K562 (cell line): ENCODE measurements at regions not wholly inside any gene's neighbourhood (a gene's known extent, or its start where the extent isn't known, plus 50 kb on each side); places are given as distances from the start of the nearest gene placed in this dataset.
A peak's percentile ranks its signal among the peaks of the same experiment; 100 is the strongest.

ENCODE experiments used
- ATAC-seq: fragments of 200-7000 bp; cut with Tn5 transposase; 3 replicates; pipeline ENCODE4 v1.9.1; 2020; ENCODE audit warnings: moderate library complexity
- BruUV-seq: library from RNA; stranded (reverse); fragments of 400-500 nt; replicated peaks from 2 replicates; lab custom pipeline; 2021; lab: Mats Ljungman, UMichigan
- CTCF ChIA-PET: fragments of 300-600 bp; formaldehyde crosslinking; extraction: SDS; loops from one replicate; lab custom pipeline; 2021; ENCODE audit warnings: low intra/inter-chr PET ratio; lab: Yijun Ruan, JAX
- POLR2A ChIA-PET: fragments of 300-600, 350-650 bp; sonication (Branson Sonifier 250); formaldehyde crosslinking; extraction: SDS; loops from one replicate; lab custom pipeline; 2021; ENCODE audit warnings: antibody characterized with exemption, inconsistent platforms; lab: Yijun Ruan, JAX
- DNase-seq, 4 experiments: peaks; one replicate each; pipeline versions ENCODE4 v3.0.0 to v3.0.0-alpha.2; 2011 to 2018; ENCODE audit warnings: low spot score in 3 of 4, mixed read lengths in 3 of 4; ENCODE audit errors: extremely low read depth in 1 of 4
- FAIRE-seq: peaks from 2 replicates; lab custom pipeline; 2011; peaks lifted over from hg19 to GRCh38; lab: Jason Lieb, UNC
- H2AFZ ChIP-seq: 2 replicates; pipeline ENCODE4 v1.6.0; 2011; ENCODE audit warnings: low read depth, low read length, control low read depth, inconsistent platforms
- H3K27ac ChIP-seq: fragments of 200-600 bp; 3 replicates; pipeline ENCODE4 v1.8.0; 2011; ENCODE audit warnings: low read depth, mild to moderate bottlenecking, control low read depth, inconsistent platforms, low read length, moderate library complexity, mixed read lengths; ENCODE audit errors: extremely low read depth
- H3K27me3 ChIP-seq, 2 experiments: fragments of 300-600 bp in 1 of 2; 2 replicates in 1 of 2; 3 replicates in 1 of 2; pipeline versions ENCODE4 v1.6.0 to v1.8.0; 2011; ENCODE audit warnings: inconsistent platforms in 2 of 2, low read length in 2 of 2, mild to moderate bottlenecking in 1 of 2, mixed read lengths in 1 of 2, moderate library complexity in 1 of 2; ENCODE audit not compliant: control insufficient read depth in 2 of 2, insufficient read depth in 2 of 2
- H3K36me3 ChIP-seq: fragments of 300-600 bp; 3 replicates; pipeline ENCODE4 v1.8.0; 2011; ENCODE audit warnings: mild to moderate bottlenecking, low read length, inconsistent platforms; ENCODE audit not compliant: control insufficient read depth, insufficient read depth
- H3K4me1 ChIP-seq, 2 experiments: fragments of 200-600 bp in 1 of 2; replicated peaks in 1 of 2; 2 replicates in 1 of 2; 3 replicates in 1 of 2; pipeline versions ENCODE4 v1.5.1 to v1.8.0; 2011; ENCODE audit warnings: inconsistent platforms in 2 of 2, low read length in 2 of 2, mild to moderate bottlenecking in 1 of 2, mixed read lengths in 1 of 2, moderate library complexity in 1 of 2; ENCODE audit not compliant: control insufficient read depth in 2 of 2, insufficient read depth in 2 of 2
- H3K4me2 ChIP-seq: 2 replicates; pipeline ENCODE4 v1.6.1; 2011; ENCODE audit warnings: low read length, control low read depth, inconsistent platforms, mixed read lengths; ENCODE audit not compliant: insufficient read depth
- H3K4me3 ChIP-seq: fragments of 200-600 bp; sonication (generic), shearing (Covaris generic); 2 replicates; pipeline ENCODE4 v1.5.1; 2016; ENCODE audit warnings: control low read depth, inconsistent platforms
- H3K79me2 ChIP-seq: fragments of 200-600 bp; 3 replicates; pipeline ENCODE4 v1.8.0; 2011; ENCODE audit warnings: low read length, inconsistent platforms; ENCODE audit not compliant: control insufficient read depth, insufficient read depth
- H3K9ac ChIP-seq, 2 experiments: 2 replicates each; pipeline versions ENCODE4 v1.6.0 to v1.6.1; 2011; ENCODE audit warnings: low read depth in 2 of 2, low read length in 2 of 2, control low read depth in 1 of 2, inconsistent platforms in 1 of 2, mild to moderate bottlenecking in 1 of 2, mixed read lengths in 1 of 2; ENCODE audit not compliant: insufficient read depth in 1 of 2
- H3K9me1 ChIP-seq: one replicate; pipeline ENCODE4 v1.6.0; 2011; ENCODE audit warnings: inconsistent platforms, mild to moderate bottlenecking, low read length, moderate library complexity; ENCODE audit not compliant: control insufficient read depth, insufficient read depth
- H3K9me3 ChIP-seq: replicated peaks from 2 replicates; pipeline ENCODE4 v1.5.1; 2011; ENCODE audit warnings: low read depth, low read length, inconsistent platforms; ENCODE audit not compliant: control insufficient read depth, insufficient read depth
- H4K20me1 ChIP-seq: replicated peaks from 2 replicates; pipeline ENCODE4 v1.6.1; 2011; ENCODE audit warnings: low read length, inconsistent platforms, mixed read lengths; ENCODE audit not compliant: control insufficient read depth, insufficient read depth
- CHD7 ChIP-seq: fragments of 200-600 bp; sonication (generic); IDR thresholded peaks from one replicate; pipeline ENCODE4 v1.6.1; 2012; ENCODE audit warnings: mild to moderate bottlenecking, low read depth, low read length, inconsistent platforms
- HIVEP1 ChIP-seq: fragments of 250-450 bp; sonication (Bioruptor Pico); IDR thresholded peaks from 2 replicates; pipeline ENCODE4 v1.4.0; 2020; ENCODE audit warnings: mild to moderate bottlenecking
- LCOR ChIP-seq: sonication (generic); formaldehyde crosslinking; IDR thresholded peaks from 2 replicates; pipeline ENCODE4 v1.8.0; 2022; ENCODE audit warnings: mild to moderate bottlenecking, missing genetic modification reagents
- POU5F1 ChIP-seq: fragments of 150-350 bp; IDR thresholded peaks from 2 replicates; pipeline ENCODE4 v1.6.1; 2014; ENCODE audit warnings: borderline replicate concordance, low read length, low read depth, mild to moderate bottlenecking; ENCODE audit not compliant: partially characterized antibody
- PYGO2 ChIP-seq: fragments of 450-650 bp; IDR thresholded peaks from 2 replicates; pipeline ENCODE4 v1.6.1; 2016; ENCODE audit warnings: mild to moderate bottlenecking, missing genetic modification characterization, moderate library complexity, missing compliant biosample characterization
- ZNF146 ChIP-seq: IDR thresholded peaks from one replicate; pipeline ENCODE4 v1.6.1; 2018; ENCODE audit warnings: missing compliant biosample characterization; ENCODE audit not compliant: unreplicated experiment
- ZNF274 ChIP-seq: IDR thresholded peaks from 2 replicates; pipeline ENCODE4 v1.6.1; 2011; ENCODE audit warnings: low read depth, mild to moderate bottlenecking, low read length, moderate library complexity, borderline replicate concordance
- WGBS: fragments of 100-300 bp; shearing (Covaris generic); methylation state at CpG from one replicate; pipeline ENCODE4 v1.1.6; 2016; ENCODE audit warnings: low coverage, mixed read lengths; ENCODE audit not compliant: insufficient coverage; ENCODE audit errors: missing lambda C conversion rate; 5-methylcytosine and 5-hydroxymethylcytosine counted together
- in situ Hi-C: fragments of 300-500 bp; cut with MboI; formaldehyde crosslinking; loops from 4 replicates; pipeline ENCODE4 v1.15.0; 2018; ENCODE audit warnings: inconsistent platforms, mixed read lengths
- intact Hi-C: fragments of 100-400 bp; cut with micrococcal nuclease; formaldehyde crosslinking; loops from 2 replicates; pipeline ENCODE4 v1.14.2; 2022
- TF ChIP-seq, protein P1 (sequence below), 3 experiments: IDR thresholded peaks in 2 of 3; conservative IDR thresholded peaks in 1 of 3; 2 replicates each; pipeline ENCODE4 v1.5.1; 2011 to 2012; ENCODE audit warnings: low read length in 3 of 3, mild to moderate bottlenecking in 3 of 3, control low read depth in 2 of 3, improper control_type of control experiment in 1 of 3, inconsistent platforms in 1 of 3, low read depth in 1 of 3, mixed read lengths in 1 of 3, moderate library complexity in 1 of 3; ENCODE audit not compliant: insufficient read depth in 2 of 3

DNA sequence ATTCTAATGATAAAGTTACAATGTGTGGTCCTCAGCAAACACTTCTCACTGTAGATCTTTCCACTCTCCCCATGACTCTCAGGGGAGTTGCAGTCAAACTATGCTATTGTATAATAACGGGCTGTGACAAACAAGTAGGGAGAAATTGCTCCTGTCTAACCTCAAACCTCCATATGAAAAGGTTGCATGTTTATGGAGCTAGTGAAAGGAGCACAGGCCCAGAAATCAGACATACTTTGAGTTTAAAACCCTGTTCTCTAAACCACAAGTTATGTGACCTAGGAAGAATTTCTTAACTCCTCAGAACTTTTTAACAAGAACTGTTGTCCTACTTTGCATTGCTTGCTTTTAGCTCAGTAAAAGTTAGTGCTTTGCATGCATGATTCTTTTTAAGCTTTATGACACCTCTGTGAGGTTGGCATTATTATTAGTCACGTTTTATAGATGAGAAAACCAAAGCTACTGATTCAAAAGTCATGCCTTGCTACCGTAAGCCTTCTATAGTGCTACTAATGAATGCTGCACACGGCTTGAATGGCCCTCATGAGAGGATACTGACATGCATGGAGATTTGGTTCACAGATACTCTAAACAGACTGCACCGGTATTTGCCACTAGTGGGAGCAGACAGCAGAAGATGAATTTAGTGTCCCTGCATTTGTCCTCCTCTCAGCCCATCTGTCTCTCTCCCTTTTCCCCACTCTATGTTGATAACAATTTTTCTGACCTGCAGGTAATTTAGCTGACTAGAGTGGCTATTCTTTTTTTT lies 129.5 kb upstream of the PCGF5 start:
- 0 out of 2 replicates have a peak, but pooled peaks cover 3% of the 10 kb centered on the region for H3K9me3 ChIP-seq
- DNase-seq (peak in 1 of 4 experiments; percentile 10), FAIRE-seq (peak; percentile 6), ATAC-seq (0 out of 3 replicates have a peak, but pooled peaks have one; percentile 28)
- no peaks in the 10 kb centered on the region for H3K4me1 ChIP-seq
- no peak overlapping the region for H3K27ac ChIP-seq
- H3K79me2 ChIP-seq, result no peaks in the 10 kb centered on the region
- no peaks in the 10 kb centered on the region for H3K9me1 ChIP-seq
- intact Hi-C loops (no loop called here), in situ Hi-C loops (no loop called here)
- no peaks in the 10 kb centered on the region for H3K36me3 ChIP-seq
- CTCF ChIA-PET, result no interaction called here
- H4K20me1 ChIP-seq, result no peaks in the 10 kb centered on the region
- POLR2A ChIA-PET, result no interaction called here
- H3K27me3 ChIP-seq, result no peaks in the 10 kb centered on the region
- H3K9ac ChIP-seq, result no peak overlapping the region
- no peak overlapping the region for H2AFZ ChIP-seq
- H3K4me3 ChIP-seq, result no peak overlapping the region
- BruUV-seq, result no TSS peak
- no peak for TF ChIP-seq PYGO2 (tag)
- no peak for TF ChIP-seq LCOR (CRISPR knock-in tag)
- no peak for TF ChIP-seq CHD7
- TF ChIP-seq, protein P1, sequence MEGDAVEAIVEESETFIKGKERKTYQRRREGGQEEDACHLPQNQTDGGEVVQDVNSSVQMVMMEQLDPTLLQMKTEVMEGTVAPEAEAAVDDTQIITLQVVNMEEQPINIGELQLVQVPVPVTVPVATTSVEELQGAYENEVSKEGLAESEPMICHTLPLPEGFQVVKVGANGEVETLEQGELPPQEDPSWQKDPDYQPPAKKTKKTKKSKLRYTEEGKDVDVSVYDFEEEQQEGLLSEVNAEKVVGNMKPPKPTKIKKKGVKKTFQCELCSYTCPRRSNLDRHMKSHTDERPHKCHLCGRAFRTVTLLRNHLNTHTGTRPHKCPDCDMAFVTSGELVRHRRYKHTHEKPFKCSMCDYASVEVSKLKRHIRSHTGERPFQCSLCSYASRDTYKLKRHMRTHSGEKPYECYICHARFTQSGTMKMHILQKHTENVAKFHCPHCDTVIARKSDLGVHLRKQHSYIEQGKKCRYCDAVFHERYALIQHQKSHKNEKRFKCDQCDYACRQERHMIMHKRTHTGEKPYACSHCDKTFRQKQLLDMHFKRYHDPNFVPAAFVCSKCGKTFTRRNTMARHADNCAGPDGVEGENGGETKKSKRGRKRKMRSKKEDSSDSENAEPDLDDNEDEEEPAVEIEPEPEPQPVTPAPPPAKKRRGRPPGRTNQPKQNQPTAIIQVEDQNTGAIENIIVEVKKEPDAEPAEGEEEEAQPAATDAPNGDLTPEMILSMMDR (IDR thresholded peaks at IDR 0.05 in 2 of 3, conservative IDR thresholded peaks at IDR 0.05 in 1 of 3; ENCODE audit: insufficient read depth in 2 of 3, low read depth in 1 of 3, low read length in 3 of 3), result peak in 1 of 3 experiments; percentile 12; a peak in 1 of 6 replicates
- TF ChIP-seq HIVEP1, result no peak
- TF ChIP-seq ZNF274, result no peak
- TF ChIP-seq ZNF146, result no peak
- TF ChIP-seq POU5F1, result no peak
- 13% methylated on average over 5 of the region's 5 CpGs for WGBS
- no peak overlapping the region for H3K4me2 ChIP-seq
